HepG2 (cell line): ENCODE measurements at regions not wholly inside any gene's neighbourhood (a gene's known extent, or its start where the extent isn't known, plus 50 kb on each side); places are given as distances from the start of the nearest gene placed in this dataset.

Experiments used
- AHR ChIP-seq: IDR thresholded peaks from 2 replicates; pipeline ENCODE4 v1.6.1; 2018; ENCODE audit warnings: missing genetic modification reagents, missing compliant biosample characterization
- NR2F2 ChIP-seq: IDR thresholded peaks from 2 replicates; pipeline ENCODE4 v1.6.1; 2012; ENCODE audit warnings: low read depth, inconsistent platforms, borderline replicate concordance
- POLR2AphosphoS2 ChIP-seq: IDR thresholded peaks from 2 replicates; pipeline ENCODE4 v1.6.1; 2011; ENCODE audit warnings: low read depth, low read length, improper control_type of control experiment
- TF ChIP-seq, protein P1 (sequence below): sonication (generic); formaldehyde crosslinking; IDR thresholded peaks from 2 replicates; pipeline ENCODE4 v1.4.0; 2020; ENCODE audit warnings: mild to moderate bottlenecking, missing genetic modification reagents
- TF ChIP-seq, protein P2 (sequence below): sonication (generic); formaldehyde crosslinking; IDR thresholded peaks from 2 replicates; pipeline ENCODE4 v1.5.0; 2020; ENCODE audit warnings: missing genetic modification reagents, mild to moderate bottlenecking, borderline replicate concordance

- TF ChIP-seq, protein P1, sequence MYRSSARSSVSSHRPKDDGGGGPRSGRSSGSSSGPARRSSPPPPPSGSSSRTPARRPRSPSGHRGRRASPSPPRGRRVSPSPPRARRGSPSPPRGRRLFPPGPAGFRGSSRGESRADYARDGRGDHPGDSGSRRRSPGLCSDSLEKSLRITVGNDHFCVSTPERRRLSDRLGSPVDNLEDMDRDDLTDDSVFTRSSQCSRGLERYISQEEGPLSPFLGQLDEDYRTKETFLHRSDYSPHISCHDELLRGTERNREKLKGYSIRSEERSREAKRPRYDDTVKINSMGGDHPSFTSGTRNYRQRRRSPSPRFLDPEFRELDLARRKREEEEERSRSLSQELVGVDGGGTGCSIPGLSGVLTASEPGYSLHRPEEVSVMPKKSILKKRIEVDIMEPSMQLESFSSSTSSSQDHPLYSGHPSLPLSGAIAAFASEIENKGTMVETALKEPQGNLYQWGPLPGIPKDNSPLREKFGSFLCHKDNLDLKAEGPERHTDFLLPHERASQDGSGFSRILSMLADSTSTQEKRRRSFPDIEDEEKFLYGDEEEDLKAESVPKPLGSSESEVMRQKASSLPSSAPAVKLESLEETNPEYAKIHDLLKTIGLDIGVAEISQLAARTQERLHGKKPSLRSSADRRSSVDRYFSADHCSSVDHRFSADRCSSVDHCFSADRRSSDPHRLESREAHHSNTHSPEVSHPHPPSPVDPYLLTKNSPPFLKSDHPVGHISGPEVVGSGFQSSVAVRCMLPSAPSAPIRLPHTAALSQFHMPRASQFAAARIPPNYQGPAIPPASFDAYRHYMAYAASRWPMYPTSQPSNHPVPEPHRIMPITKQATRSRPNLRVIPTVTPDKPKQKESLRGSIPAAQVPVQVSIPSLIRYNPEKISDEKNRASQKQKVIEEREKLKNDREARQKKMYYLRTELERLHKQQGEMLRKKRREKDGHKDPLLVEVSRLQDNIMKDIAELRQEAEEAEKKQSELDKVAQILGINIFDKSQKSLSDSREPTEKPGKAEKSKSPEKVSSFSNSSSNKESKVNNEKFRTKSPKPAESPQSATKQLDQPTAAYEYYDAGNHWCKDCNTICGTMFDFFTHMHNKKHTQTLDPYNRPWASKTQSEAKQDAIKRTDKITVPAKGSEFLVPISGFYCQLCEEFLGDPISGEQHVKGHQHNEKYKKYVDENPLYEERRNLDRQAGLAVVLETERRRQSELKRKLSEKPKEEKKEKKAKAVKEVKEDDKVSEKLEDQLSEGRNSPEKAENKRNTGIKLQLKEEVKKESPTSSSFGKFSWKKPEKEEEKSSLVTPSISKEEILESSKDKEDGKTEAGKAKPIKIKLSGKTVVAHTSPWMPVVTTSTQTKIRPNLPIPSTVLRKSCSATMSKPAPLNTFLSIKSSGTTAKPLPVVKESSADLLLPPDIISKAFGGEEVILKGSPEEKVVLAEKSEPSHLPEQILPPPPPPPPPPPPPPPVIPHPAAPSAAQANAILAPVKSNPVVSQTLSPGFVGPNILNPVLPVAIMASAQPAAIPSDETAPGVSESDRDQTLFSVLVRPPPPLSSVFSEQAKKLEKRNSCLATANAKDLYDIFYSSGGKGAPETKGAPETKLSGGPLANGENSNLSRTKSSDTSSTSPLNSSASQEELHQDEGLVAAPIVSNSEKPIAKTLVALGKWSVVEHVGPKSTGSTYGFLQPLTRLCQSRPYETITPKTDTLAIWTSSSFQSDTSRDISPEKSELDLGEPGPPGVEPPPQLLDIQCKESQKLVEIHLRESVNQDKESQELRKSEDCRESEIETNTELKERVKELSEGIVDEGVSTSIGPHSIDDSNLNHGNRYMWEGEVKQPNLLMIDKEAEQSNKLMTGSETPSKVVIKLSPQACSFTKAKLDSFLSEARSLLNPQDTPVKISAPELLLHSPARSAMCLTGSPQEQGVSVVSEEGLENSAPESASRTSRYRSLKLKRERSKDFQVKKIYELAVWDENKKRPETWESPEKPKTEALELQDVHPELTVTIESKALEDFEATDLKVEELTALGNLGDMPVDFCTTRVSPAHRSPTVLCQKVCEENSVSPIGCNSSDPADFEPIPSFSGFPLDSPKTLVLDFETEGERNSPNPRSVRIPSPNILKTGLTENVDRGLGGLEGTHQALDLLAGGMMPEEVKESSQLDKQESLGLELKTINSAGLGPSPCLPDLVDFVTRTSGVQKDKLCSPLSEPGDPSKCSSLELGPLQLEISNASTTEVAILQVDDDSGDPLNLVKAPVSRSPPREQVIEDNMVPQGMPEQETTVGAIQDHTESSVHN (CRISPR knock-in tag) = no peak
- TF ChIP-seq NR2F2 (no peak), AHR (CRISPR knock-in tag) (no peak), POLR2AphosphoS2 (no peak)
- TF ChIP-seq, protein P2, sequence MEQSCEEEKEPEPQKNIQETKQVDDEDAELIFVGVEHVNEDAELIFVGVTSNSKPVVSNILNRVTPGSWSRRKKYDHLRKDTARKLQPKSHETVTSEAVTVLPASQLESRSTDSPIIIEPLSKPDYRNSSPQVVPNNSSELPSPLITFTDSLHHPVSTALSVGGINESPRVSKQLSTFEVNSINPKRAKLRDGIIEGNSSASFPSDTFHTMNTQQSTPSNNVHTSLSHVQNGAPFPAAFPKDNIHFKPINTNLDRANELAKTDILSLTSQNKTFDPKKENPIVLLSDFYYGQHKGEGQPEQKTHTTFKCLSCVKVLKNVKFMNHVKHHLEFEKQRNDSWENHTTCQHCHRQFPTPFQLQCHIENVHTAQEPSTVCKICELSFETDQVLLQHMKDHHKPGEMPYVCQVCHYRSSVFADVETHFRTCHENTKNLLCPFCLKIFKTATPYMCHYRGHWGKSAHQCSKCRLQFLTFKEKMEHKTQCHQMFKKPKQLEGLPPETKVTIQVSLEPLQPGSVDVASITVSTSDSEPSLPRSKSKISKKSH (CRISPR knock-in tag) = no peak
Observed at GRCh38 chr1:10947691-10948462, 64.6 kb upstream of the TARDBP start (continued).
